DOHH2 (cell line): ENCODE measurements at regions not wholly inside any gene's neighbourhood (a gene's known extent, or its start where the extent isn't known, plus 50 kb on each side); places are given as distances from the start of the nearest gene placed in this dataset.

Source experiments
- EZH2phosphoT487 ChIP-seq: fragments of 200-600 bp; sonication (generic); IDR thresholded peaks from 2 replicates; pipeline ENCODE4 v1.6.1; 2017; ENCODE audit warnings: borderline replicate concordance, mild to moderate bottlenecking, antibody characterized with exemption, low read length, moderate library complexity, mixed read lengths
- TF ChIP-seq, protein P1 (sequence below): fragments of 200-600 bp; sonication (generic); IDR thresholded peaks from one replicate; pipeline ENCODE4 v1.5.1; 2014; ENCODE audit warnings: antibody characterized with exemption, mild to moderate bottlenecking, low read depth, low read length; ENCODE audit not compliant: poor library complexity, severe bottlenecking

DNA sequence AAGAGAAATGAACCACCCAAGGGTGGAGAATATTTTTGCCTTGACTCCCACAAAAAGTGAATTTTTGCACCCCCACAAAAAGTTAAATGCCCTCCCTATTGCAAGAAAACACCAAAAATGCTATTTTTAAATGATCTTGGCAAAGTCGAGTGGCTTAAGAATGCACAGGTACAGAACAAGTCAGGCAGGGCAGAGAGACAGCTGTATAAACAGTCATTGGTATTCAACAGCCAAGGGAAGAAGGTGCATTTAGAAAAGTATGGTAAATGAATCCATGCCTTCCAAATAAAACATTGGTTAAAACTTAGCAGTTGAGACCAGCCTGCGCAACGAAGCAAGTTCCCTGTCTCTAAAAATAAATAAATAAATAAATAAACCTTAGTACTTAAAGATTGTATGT is 169.3 kb downstream of the CHIC2 start:
- TF ChIP-seq, protein P1, sequence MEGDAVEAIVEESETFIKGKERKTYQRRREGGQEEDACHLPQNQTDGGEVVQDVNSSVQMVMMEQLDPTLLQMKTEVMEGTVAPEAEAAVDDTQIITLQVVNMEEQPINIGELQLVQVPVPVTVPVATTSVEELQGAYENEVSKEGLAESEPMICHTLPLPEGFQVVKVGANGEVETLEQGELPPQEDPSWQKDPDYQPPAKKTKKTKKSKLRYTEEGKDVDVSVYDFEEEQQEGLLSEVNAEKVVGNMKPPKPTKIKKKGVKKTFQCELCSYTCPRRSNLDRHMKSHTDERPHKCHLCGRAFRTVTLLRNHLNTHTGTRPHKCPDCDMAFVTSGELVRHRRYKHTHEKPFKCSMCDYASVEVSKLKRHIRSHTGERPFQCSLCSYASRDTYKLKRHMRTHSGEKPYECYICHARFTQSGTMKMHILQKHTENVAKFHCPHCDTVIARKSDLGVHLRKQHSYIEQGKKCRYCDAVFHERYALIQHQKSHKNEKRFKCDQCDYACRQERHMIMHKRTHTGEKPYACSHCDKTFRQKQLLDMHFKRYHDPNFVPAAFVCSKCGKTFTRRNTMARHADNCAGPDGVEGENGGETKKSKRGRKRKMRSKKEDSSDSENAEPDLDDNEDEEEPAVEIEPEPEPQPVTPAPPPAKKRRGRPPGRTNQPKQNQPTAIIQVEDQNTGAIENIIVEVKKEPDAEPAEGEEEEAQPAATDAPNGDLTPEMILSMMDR, result no peak
- TF ChIP-seq EZH2phosphoT487, result no peak
